ACC112 (cell line): ENCODE measurements at regions not wholly inside any gene's neighbourhood (a gene's known extent, or its start where the extent isn't known, plus 50 kb on each side); places are given as distances from the start of the nearest gene placed in this dataset.
"Not testable (repeated sequence)": the region's sequence is repeated elsewhere in the genome, so short reads cannot be mapped to it uniquely, and the experiment has no call there.

Experiments
- H2AFZ ChIP-seq: fragments of 200-600 bp; sonication (generic); one replicate; pipeline ENCODE4 v1.6.0; 2017; ENCODE audit warnings: antibody characterized with exemption, low read length; ENCODE audit not compliant: unreplicated experiment
- H3K27ac ChIP-seq: fragments of 200-600 bp; sonication (generic); 2 replicates; pipeline ENCODE4 v1.5.1; 2014; ENCODE audit warnings: low read depth, mild to moderate bottlenecking, antibody characterized with exemption, low read length, moderate library complexity
- H3K27me3 ChIP-seq: fragments of 200-600 bp; sonication (generic); 2 replicates; pipeline ENCODE4 v1.6.1; 2014; ENCODE audit warnings: mild to moderate bottlenecking, antibody characterized with exemption, low read length, moderate library complexity, mixed read lengths; ENCODE audit not compliant: insufficient read depth
- H3K36me3 ChIP-seq: fragments of 200-600 bp; sonication (generic); 2 replicates; pipeline ENCODE4 v1.6.1; 2016; ENCODE audit warnings: mild to moderate bottlenecking, antibody characterized with exemption, low read length, moderate library complexity, mixed read lengths; ENCODE audit not compliant: insufficient read depth
- H3K4me1 ChIP-seq: fragments of 200-600 bp; sonication (generic); one replicate; pipeline ENCODE4 v1.6.1; 2016; ENCODE audit warnings: low read length, mixed read lengths; ENCODE audit not compliant: insufficient read depth, unreplicated experiment, control insufficient read depth
- H3K4me3 ChIP-seq: fragments of 200-600 bp; sonication (generic); 2 replicates; pipeline ENCODE4 v1.5.1; 2014; ENCODE audit warnings: mild to moderate bottlenecking, low read depth, low read length
- H3K79me2 ChIP-seq: fragments of 200-600 bp; sonication (generic); one replicate; pipeline ENCODE4 v1.6.0; 2016; ENCODE audit warnings: low read length; ENCODE audit not compliant: control insufficient read depth, unreplicated experiment, insufficient read depth

- H3K27me3 ChIP-seq, result no peaks in the 10 kb centered on the region
- no peak overlapping the region for H3K27ac ChIP-seq
- no peak overlapping the region for H2AFZ ChIP-seq
Observed at GRCh38 chr5:144680711-144681110, 510.0 kb downstream of the KCTD16 start.

GRCh38 chr5:144671066-144671465 is 500.4 kb downstream of the KCTD16 start:
- Histone ChIP-seq H3K79me2 (no peaks in the 10 kb centered on the region), H3K4me3 (no peak overlapping the region), H3K36me3 (no peaks in the 10 kb centered on the region), H3K4me1 (no peaks in the 10 kb centered on the region), H2AFZ (no peak overlapping the region), H3K27me3 (no peaks in the 10 kb centered on the region), H3K27ac (no peak overlapping the region)

More at GRCh38 chr5:144680711-144681110, 510.0 kb downstream of the KCTD16 start:
- Histone ChIP-seq H3K4me3 (no peak overlapping the region), H3K79me2 (no peaks in the 10 kb centered on the region), H3K36me3 (no peaks in the 10 kb centered on the region), H3K4me1 (no peaks in the 10 kb centered on the region)

- H3K27me3 ChIP-seq, result no peaks in the 10 kb centered on the region
Observed at GRCh38 chr5:144659634-144660227, 489.1 kb downstream of the KCTD16 start.

GRCh38 chr5:144644317-144644716 is 473.6 kb downstream of the KCTD16 start:
- Histone ChIP-seq H3K36me3 (no peaks in the 10 kb centered on the region), H3K79me2 (no peaks in the 10 kb centered on the region), H3K27me3 (peaks cover 5% of the 10 kb centered on the region; the same call in 1 of the 2 replicates), H3K27ac (no peak overlapping the region), H3K4me3 (no peak overlapping the region), H2AFZ (no peak overlapping the region), H3K4me1 (no peaks in the 10 kb centered on the region)

More at GRCh38 chr5:144659634-144660227, 489.1 kb downstream of the KCTD16 start:
- no peak overlapping the region for H3K27ac ChIP-seq
- no peaks in the 10 kb centered on the region for H3K79me2 ChIP-seq
- H2AFZ ChIP-seq, result no peak overlapping the region
- H3K4me3 ChIP-seq, result no peak overlapping the region
- no peaks in the 10 kb centered on the region for H3K36me3 ChIP-seq
- H3K4me1 ChIP-seq, result no peaks in the 10 kb centered on the region

- H3K36me3 ChIP-seq, result no peaks in the 10 kb centered on the region
- no peaks in the 10 kb centered on the region for H3K79me2 ChIP-seq
- no peak overlapping the region for H3K4me3 ChIP-seq
- H2AFZ ChIP-seq, result no peak overlapping the region
- H3K27ac ChIP-seq, result no peak overlapping the region
- H3K4me1 ChIP-seq, result no peaks in the 10 kb centered on the region
- peaks cover 5% of the 10 kb centered on the region; the same call in 1 of the 2 replicates for H3K27me3 ChIP-seq
Observed at GRCh38 chr5:144638787-144639186, 468.1 kb downstream of the KCTD16 start.

GRCh38 chr5:144634138-144634537 is 463.5 kb downstream of the KCTD16 start:
- no peaks in the 10 kb centered on the region for H3K79me2 ChIP-seq
- no peaks in the 10 kb centered on the region for H3K36me3 ChIP-seq
- H3K27me3 ChIP-seq, result no peaks in the 10 kb centered on the region
- H2AFZ ChIP-seq, result no peak overlapping the region
- H3K4me1 ChIP-seq, result no peaks in the 10 kb centered on the region
- H3K4me3 ChIP-seq, result no peak overlapping the region
- H3K27ac ChIP-seq, result no peak overlapping the region

- H2AFZ ChIP-seq, result peak overlapping the region; percentile 57
- peak overlapping the region; percentile 67 for H3K4me3 ChIP-seq
- H3K27me3 ChIP-seq, result peaks cover 23% of the 10 kb centered on the region; the same call in 1 of the 2 replicates
- peaks cover 6% of the 10 kb centered on the region for H3K4me1 ChIP-seq
- H3K36me3 ChIP-seq, result no peaks in the 10 kb centered on the region
- no peak overlapping the region for H3K27ac ChIP-seq
- no peaks in the 10 kb centered on the region for H3K79me2 ChIP-seq
Observed at GRCh38 chr5:144598451-144599068, 427.9 kb downstream of the KCTD16 start.

GRCh38 chr5:144596517-144596916 is 425.8 kb downstream of the KCTD16 start:
- H3K79me2 ChIP-seq, result no peaks in the 10 kb centered on the region
- peaks cover 6% of the 10 kb centered on the region for H3K4me1 ChIP-seq
- peaks cover 23% of the 10 kb centered on the region; the same call in 1 of the 2 replicates for H3K27me3 ChIP-seq
- H2AFZ ChIP-seq, result no peak overlapping the region
- no peak overlapping the region for H3K4me3 ChIP-seq
- H3K27ac ChIP-seq, result no peak overlapping the region
- H3K36me3 ChIP-seq, result no peaks in the 10 kb centered on the region

- H2AFZ ChIP-seq, result no peak overlapping the region
- no peak overlapping the region for H3K27ac ChIP-seq
- H3K4me1 ChIP-seq, result peaks cover 6% of the 10 kb centered on the region
- no peak overlapping the region for H3K4me3 ChIP-seq
- peaks cover 20% of the 10 kb centered on the region; the same call in 1 of the 2 replicates for H3K27me3 ChIP-seq
- no peaks in the 10 kb centered on the region for H3K79me2 ChIP-seq
- no peaks in the 10 kb centered on the region for H3K36me3 ChIP-seq
Observed at GRCh38 chr5:144594919-144595318, 424.2 kb downstream of the KCTD16 start.

- not testable (repeated sequence) for H3K36me3 ChIP-seq
Observed at GRCh38 chr5:144594234-144594633, 423.6 kb downstream of the KCTD16 start.

GRCh38 chr5:144585681-144586080 is 415.0 kb downstream of the KCTD16 start:
- no peaks in the 10 kb centered on the region for H3K79me2 ChIP-seq
- H3K27ac ChIP-seq, result no peak overlapping the region
- no peaks in the 10 kb centered on the region for H3K27me3 ChIP-seq
- H3K4me1 ChIP-seq, result no peaks in the 10 kb centered on the region
- H3K4me3 ChIP-seq, result no peak overlapping the region
- no peak overlapping the region for H2AFZ ChIP-seq
- no peaks in the 10 kb centered on the region for H3K36me3 ChIP-seq

More at GRCh38 chr5:144594234-144594633, 423.6 kb downstream of the KCTD16 start:
- not testable (repeated sequence) for H3K4me1 ChIP-seq, H2AFZ ChIP-seq, H3K79me2 ChIP-seq, H3K27ac ChIP-seq, H3K4me3 ChIP-seq
- H3K27me3 ChIP-seq, result peaks cover 20% of the 10 kb centered on the region; the same call in 1 of the 2 replicates
